ENCODE measurements at regions not wholly inside any gene's neighbourhood (a gene's known extent, or its start where the extent isn't known, plus 50 kb on each side); places are given as distances from the start of the nearest gene placed in this dataset.

DNA sequence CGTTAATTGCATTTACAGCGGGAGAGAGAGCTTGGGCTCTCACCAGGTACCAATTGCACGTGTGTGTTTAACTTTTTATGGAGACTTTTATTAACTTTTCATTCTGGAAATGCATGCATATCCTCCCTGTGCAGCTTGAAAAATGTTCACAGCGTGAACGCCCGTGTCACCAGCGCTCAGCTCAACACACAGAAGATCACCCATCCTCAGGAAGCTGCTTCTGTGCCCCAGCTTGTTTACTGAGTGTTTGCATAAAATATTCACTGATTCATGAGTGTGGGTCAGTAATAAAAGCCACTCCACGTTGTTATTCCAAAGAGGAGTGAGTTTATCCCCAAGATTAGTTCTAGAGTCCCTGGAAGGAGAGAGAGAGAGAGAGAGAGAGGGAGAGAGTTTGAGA is 75.5 kb upstream of the FZD10 start:
- TF ChIP-seq, protein P1, sequence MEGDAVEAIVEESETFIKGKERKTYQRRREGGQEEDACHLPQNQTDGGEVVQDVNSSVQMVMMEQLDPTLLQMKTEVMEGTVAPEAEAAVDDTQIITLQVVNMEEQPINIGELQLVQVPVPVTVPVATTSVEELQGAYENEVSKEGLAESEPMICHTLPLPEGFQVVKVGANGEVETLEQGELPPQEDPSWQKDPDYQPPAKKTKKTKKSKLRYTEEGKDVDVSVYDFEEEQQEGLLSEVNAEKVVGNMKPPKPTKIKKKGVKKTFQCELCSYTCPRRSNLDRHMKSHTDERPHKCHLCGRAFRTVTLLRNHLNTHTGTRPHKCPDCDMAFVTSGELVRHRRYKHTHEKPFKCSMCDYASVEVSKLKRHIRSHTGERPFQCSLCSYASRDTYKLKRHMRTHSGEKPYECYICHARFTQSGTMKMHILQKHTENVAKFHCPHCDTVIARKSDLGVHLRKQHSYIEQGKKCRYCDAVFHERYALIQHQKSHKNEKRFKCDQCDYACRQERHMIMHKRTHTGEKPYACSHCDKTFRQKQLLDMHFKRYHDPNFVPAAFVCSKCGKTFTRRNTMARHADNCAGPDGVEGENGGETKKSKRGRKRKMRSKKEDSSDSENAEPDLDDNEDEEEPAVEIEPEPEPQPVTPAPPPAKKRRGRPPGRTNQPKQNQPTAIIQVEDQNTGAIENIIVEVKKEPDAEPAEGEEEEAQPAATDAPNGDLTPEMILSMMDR (IDR thresholded peaks at IDR 0.05), result no peak
- no peak for TF ChIP-seq POLR2A (IDR thresholded peaks at IDR 0.05)
